Inferior parietal cortex (tissue), 1 donor: ENCODE measurements at regions not wholly inside any gene's neighbourhood (a gene's known extent, or its start where the extent isn't known, plus 50 kb on each side); places are given as distances from the start of the nearest gene placed in this dataset.
"Not testable (repeated sequence)": the region's sequence is repeated elsewhere in the genome, so short reads cannot be mapped to it uniquely, and the experiment has no call there.

ENCODE experiments used
- DNase-seq: peaks from one replicate; pipeline ENCODE4 v3.0.0-alpha.2; 2016; ENCODE audit errors: extremely low spot score

- DNase-seq = no peak
Observed at GRCh38 chr17:74137416-74137815, 66.1 kb upstream of the RPL38 start.

- no peak for DNase-seq
Observed at GRCh38 chr17:74139120-74139519, 64.4 kb upstream of the RPL38 start.

- DNase-seq = no peak
Observed at GRCh38 chr17:74140282-74140681, 63.2 kb upstream of the RPL38 start.

- no peak for DNase-seq
Observed at GRCh38 chr17:74141612-74142011, 61.9 kb upstream of the RPL38 start.

- DNase-seq = not testable (repeated sequence)
Observed at GRCh38 chr17:74143318-74143717, 60.2 kb upstream of the RPL38 start.

- no peak for DNase-seq
Observed at GRCh38 chr17:74145756-74146155, 57.7 kb upstream of the RPL38 start.

- no peak for DNase-seq
Observed at GRCh38 chr17:74146196-74146595, 57.3 kb upstream of the RPL38 start.

- no peak for DNase-seq
Observed at GRCh38 chr17:74147056-74147835, 56.2 kb upstream of the RPL38 start.

GRCh38 chr17:74147966-74148365 lies 55.5 kb upstream of the RPL38 start:
- no peak for DNase-seq

- DNase-seq = no peak
Observed at GRCh38 chr17:74148446-74148845, 55.0 kb upstream of the RPL38 start.

GRCh38 chr17:74148901-74149596 lies 54.4 kb upstream of the RPL38 start:
- DNase-seq = no peak

- DNase-seq = no peak
Observed at GRCh38 chr17:74149597-74150427, 53.7 kb upstream of the RPL38 start.

GRCh38 chr17:74150428-74151025 lies 53.0 kb upstream of the RPL38 start:
- DNase-seq = no peak

- no peak for DNase-seq
Observed at GRCh38 chr17:74151551-74152315, 51.7 kb upstream of the RPL38 start.

- no peak for DNase-seq
Observed at GRCh38 chr17:74152591-74153455, 50.7 kb upstream of the RPL38 start.

GRCh38 chr17:74153456-74153810 lies 50.0 kb upstream of the RPL38 start:
- no peak for DNase-seq
